HG03095 (cell line): ENCODE measurements at regions not wholly inside any gene's neighbourhood (a gene's known extent, or its start where the extent isn't known, plus 50 kb on each side); places are given as distances from the start of the nearest gene placed in this dataset.

Experiments
- ATAC-seq: cut with Tn5 transposase; IDR thresholded peaks from one replicate; pipeline ENCODE4 v1.9.1; 2021; ENCODE audit warnings: moderate library complexity; ENCODE audit not compliant: unreplicated experiment

DNA sequence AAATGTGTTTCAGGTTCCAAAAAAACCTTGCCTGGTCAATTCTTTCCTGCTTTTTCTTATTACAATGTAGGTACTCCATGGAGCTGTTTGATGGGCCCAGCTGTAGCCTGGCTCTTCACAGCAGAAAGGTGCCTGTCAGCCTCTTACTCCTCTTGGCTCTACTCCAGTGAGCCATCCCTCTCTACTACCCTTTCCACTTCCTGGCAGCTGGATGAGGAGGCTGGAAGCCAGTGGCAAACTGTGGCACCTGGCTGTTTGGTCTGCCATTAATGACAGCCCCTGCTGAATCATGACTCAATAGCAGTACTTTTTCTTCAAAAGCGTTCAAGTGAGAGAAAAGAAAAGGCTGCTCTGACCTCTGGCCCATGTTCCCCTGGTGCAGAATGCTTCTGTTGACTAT is 618.1 kb downstream of the PYDC2 start:
- ATAC-seq = no peak

DNA sequence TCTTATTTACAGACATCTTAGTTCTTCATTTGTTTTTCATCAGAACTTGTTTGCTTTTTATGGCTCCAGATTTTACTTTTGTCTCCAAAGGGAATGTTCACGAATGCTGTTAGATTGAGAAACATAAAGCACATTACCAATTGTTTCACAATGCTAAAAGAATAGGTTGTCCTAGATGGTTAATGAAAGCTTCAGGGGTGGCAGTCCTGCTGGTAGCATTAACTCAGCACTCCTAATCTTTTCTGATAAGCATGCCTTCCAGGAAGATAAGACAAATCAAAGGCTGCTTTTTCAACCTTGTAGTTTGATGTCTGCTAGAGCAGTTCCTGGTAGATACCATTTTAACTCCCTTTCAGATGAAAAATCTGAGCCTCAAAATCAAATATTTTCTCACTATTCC is 619.4 kb downstream of the PYDC2 start:
- no peak for ATAC-seq

DNA sequence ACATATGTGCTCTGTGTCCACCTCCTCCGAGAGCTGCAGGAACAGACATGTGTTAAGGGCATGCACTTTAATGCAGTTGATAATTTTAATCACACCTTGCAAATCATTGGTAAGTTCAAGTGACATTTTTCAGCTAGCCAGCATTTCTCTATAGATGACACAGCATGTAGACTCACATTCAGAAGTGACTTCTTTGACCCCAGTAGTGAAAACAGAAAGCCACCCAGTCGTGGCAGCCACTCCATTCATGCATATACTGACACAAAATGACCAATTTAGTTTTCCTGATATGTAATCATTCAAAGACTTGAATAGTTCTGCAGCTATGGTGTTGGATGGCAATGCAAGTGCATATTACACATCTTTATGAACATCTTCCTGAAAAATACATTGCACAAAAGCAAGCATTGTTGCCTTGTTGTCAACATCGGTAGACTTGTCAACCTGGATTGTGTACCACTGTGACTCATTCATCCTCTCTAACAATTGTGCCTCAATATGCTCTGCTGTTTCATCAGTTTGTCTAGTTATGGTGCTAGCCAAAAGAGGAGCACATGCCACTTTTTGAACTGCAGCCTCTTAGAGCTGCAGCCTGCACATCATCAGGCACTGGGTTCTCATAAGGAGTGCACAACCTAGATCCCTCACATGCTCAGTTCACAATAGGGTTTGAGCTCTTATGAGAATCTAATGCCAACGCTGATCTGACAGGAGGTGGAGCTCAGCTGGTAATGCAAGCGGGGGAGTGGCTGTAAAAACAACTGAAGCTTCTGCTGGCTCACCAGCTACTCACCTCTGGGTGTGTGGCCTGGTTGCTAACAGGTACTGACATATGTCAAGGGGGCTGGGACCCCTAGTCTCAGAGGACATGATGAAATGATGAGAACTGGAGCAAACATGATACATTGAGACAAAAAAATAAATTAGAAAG is 622.0 kb downstream of the PYDC2 start:
- ATAC-seq = peak; percentile 97
